HepG2 (cell line): ENCODE measurements at regions not wholly inside any gene's neighbourhood (a gene's known extent, or its start where the extent isn't known, plus 50 kb on each side); places are given as distances from the start of the nearest gene placed in this dataset.
"Not testable (repeated sequence)": the region's sequence is repeated elsewhere in the genome, so short reads cannot be mapped to it uniquely, and the experiment has no call there.

Source experiments
- ATAC-seq: fragments of 200-7000 bp; cut with Tn5 transposase; 3 replicates; pipeline ENCODE4 v1.9.1; 2020; ENCODE audit warnings: mild to moderate bottlenecking, moderate library complexity
- BruUV-seq: library from RNA; stranded (reverse); fragments of 400-500 nt; replicated peaks from 2 replicates; lab custom pipeline; 2021; lab: Mats Ljungman, UMichigan
- CTCF ChIA-PET: fragments of 300-600 bp; formaldehyde crosslinking; extraction: SDS; loops from one replicate; lab custom pipeline; 2021; ENCODE audit warnings: low total read pairs, inconsistent platforms, low intra/inter-chr PET ratio; lab: Yijun Ruan, JAX
- POLR2A ChIA-PET: fragments of 350-600 bp; sonication (Branson Sonifier 250); formaldehyde crosslinking; loops from one replicate; lab custom pipeline; 2020; ENCODE audit warnings: antibody characterized with exemption, inconsistent platforms; lab: Yijun Ruan, JAX
- DNase-seq: peaks from one replicate; pipeline ENCODE4 v3.0.0-alpha.2; 2015; ENCODE audit warnings: low spot score
- FAIRE-seq: peaks from 3 replicates; lab custom pipeline; 2011; peaks lifted over from hg19 to GRCh38; lab: Jason Lieb, UNC
- H2AFZ ChIP-seq: one replicate; pipeline ENCODE4 v1.6.1; 2011; ENCODE audit warnings: low read length, inconsistent platforms
- H3K27ac ChIP-seq: fragments of 300-600 bp; 3 replicates; pipeline ENCODE4 v1.8.0; 2011; ENCODE audit warnings: mixed run types, mild to moderate bottlenecking, mixed read lengths, low read length, inconsistent platforms; ENCODE audit not compliant: insufficient read depth; ENCODE audit errors: extremely low read length
- H3K27me3 ChIP-seq, 2 experiments: fragments of 200-600 bp in 1 of 2; 2 replicates in 1 of 2; 3 replicates in 1 of 2; pipeline versions ENCODE4 v1.6.0 to v1.8.0; 2011; ENCODE audit warnings: low read length in 2 of 2, mild to moderate bottlenecking in 2 of 2, moderate library complexity in 2 of 2, inconsistent platforms in 1 of 2; ENCODE audit not compliant: insufficient read depth in 2 of 2, control insufficient read depth in 1 of 2
- H3K36me3 ChIP-seq, 2 experiments: fragments of 200-600 bp in 1 of 2; replicated peaks in 1 of 2; 2 replicates in 1 of 2; 3 replicates in 1 of 2; pipeline versions ENCODE4 v1.5.1 to v1.8.0; 2011; ENCODE audit warnings: low read length in 2 of 2, inconsistent platforms in 1 of 2; ENCODE audit not compliant: insufficient read depth in 2 of 2, control insufficient read depth in 1 of 2
- H3K4me1 ChIP-seq: 2 replicates; pipeline ENCODE4 v1.5.1; 2012; ENCODE audit warnings: low read length, inconsistent platforms; ENCODE audit not compliant: insufficient read depth
- H3K4me2 ChIP-seq: 2 replicates; pipeline ENCODE4 v1.6.0; 2011; ENCODE audit warnings: low read depth, low read length, inconsistent platforms
- H3K4me3 ChIP-seq, 3 experiments: fragments of 200-600 bp in 1 of 3; sonication (generic), shearing (Covaris generic) in 1 of 3; replicated peaks in 1 of 3; 2 replicates each; pipeline ENCODE4 v1.5.1; 2011 to 2016; ENCODE audit warnings: low read length in 3 of 3, inconsistent platforms in 2 of 3, low read depth in 2 of 3, mild to moderate bottlenecking in 2 of 3, control low read depth in 1 of 3, mixed read lengths in 1 of 3; ENCODE audit not compliant: insufficient read depth in 1 of 3
- H3K79me2 ChIP-seq: one replicate; pipeline ENCODE4 v1.6.1; 2011; ENCODE audit warnings: low read length, inconsistent platforms; ENCODE audit not compliant: insufficient read depth
- H3K9ac ChIP-seq: 2 replicates; pipeline ENCODE4 v1.6.0; 2011; ENCODE audit warnings: mild to moderate bottlenecking, low read depth, low read length, inconsistent platforms; ENCODE audit not compliant: insufficient read depth
- H3K9me3 ChIP-seq: 2 replicates; pipeline ENCODE4 v1.5.1; 2012; ENCODE audit warnings: mild to moderate bottlenecking, low read length
- H4K20me1 ChIP-seq: 2 replicates; pipeline ENCODE4 v1.6.0; 2011; ENCODE audit warnings: inconsistent platforms, mild to moderate bottlenecking, low read length, moderate library complexity; ENCODE audit not compliant: insufficient read depth
- BATF2 ChIP-seq: sonication (generic); formaldehyde crosslinking; IDR thresholded peaks from 2 replicates; pipeline ENCODE4 v1.8.0; 2022; ENCODE audit warnings: mild to moderate bottlenecking, missing genetic modification reagents, moderate library complexity
- EZH2 ChIP-seq: conservative IDR thresholded peaks from 2 replicates; pipeline ENCODE4 v1.6.1; 2012; ENCODE audit warnings: mild to moderate bottlenecking, low read depth, low read length, moderate library complexity
- KAT7 ChIP-seq: IDR thresholded peaks from 2 replicates; pipeline ENCODE4 v1.6.1; 2018; ENCODE audit warnings: borderline replicate concordance, missing compliant biosample characterization
- REL ChIP-seq: sonication (generic); formaldehyde crosslinking; conservative IDR thresholded peaks from 2 replicates; pipeline ENCODE4 v1.8.0; 2022; ENCODE audit warnings: mild to moderate bottlenecking, missing genetic modification reagents, moderate library complexity
- ZBTB39 ChIP-seq: sonication (generic); formaldehyde crosslinking; IDR thresholded peaks from 2 replicates; pipeline ENCODE4 v1.5.0; 2020; ENCODE audit warnings: missing genetic modification reagents
- ZNF512B ChIP-seq: sonication (generic); formaldehyde crosslinking; IDR thresholded peaks from 2 replicates; pipeline ENCODE4 v1.5.1; 2020; ENCODE audit warnings: missing genetic modification reagents, mild to moderate bottlenecking, borderline replicate concordance
- WGBS: methylation state at CpG from one replicate; pipeline ENCODE4 v1.1.6; 2017; ENCODE audit warnings: low lambda C conversion rate; 5-methylcytosine and 5-hydroxymethylcytosine counted together
- in situ Hi-C: cut with HindIII; loops from 2 replicates; pipeline ENCODE4 v1.10.0; 2017; ENCODE audit warnings: low pct_unique_long_range_greater_than_20kb; ENCODE audit not compliant: extremely low pct_ligation_motif_present
- intact Hi-C: fragments of 100-400 bp; cut with micrococcal nuclease; formaldehyde crosslinking; loops from one replicate; pipeline ENCODE4 v1.10.0; 2022; ENCODE audit not compliant: unreplicated experiment

- no peak overlapping the region for H3K27ac ChIP-seq
- FAIRE-seq (no peak), ATAC-seq (no peak), DNase-seq (no peak)
- H3K4me2 ChIP-seq = no peak overlapping the region
- H3K9me3 ChIP-seq = no peaks in the 10 kb centered on the region
- H3K4me1 ChIP-seq = no peaks in the 10 kb centered on the region
- no peaks in the 10 kb centered on the region for H4K20me1 ChIP-seq
- TF ChIP-seq KAT7 (CRISPR knock-in tag) (no peak), BATF2 (CRISPR knock-in tag) (no peak), ZBTB39 (CRISPR knock-in tag) (no peak), REL (no peak), EZH2 (no peak), ZNF512B (CRISPR knock-in tag) (no peak)
- no peaks in the 10 kb centered on the region; a peak in 1 of 5 replicates for H3K27me3 ChIP-seq
- WGBS = 48% methylated on average over 7 of the region's 7 CpGs
- no peak overlapping the region for H2AFZ ChIP-seq
- BruUV-seq = no TSS peak
- in situ Hi-C loops (no loop called here), intact Hi-C loops (no loop called here)
- ChIA-PET POLR2A (no interaction called here), CTCF (no interaction called here)
- no peak overlapping the region for H3K9ac ChIP-seq
- no peaks in the 10 kb centered on the region for H3K79me2 ChIP-seq
- no peak overlapping the region for H3K4me3 ChIP-seq
- H3K36me3 ChIP-seq = no peaks in the 10 kb centered on the region
These were observed 133.4 kb downstream of the HNRNPD start for GRCh38 chr4:82240410-82240809.

GRCh38 chr4:82237142-82237541 is 136.6 kb downstream of the HNRNPD start:
- H3K9ac ChIP-seq, H2AFZ ChIP-seq, intact Hi-C loops, H3K27ac ChIP-seq, H3K4me2 ChIP-seq, H3K9me3 ChIP-seq, H3K4me3 ChIP-seq, ATAC-seq, FAIRE-seq, H4K20me1 ChIP-seq, DNase-seq, POLR2A ChIA-PET, H3K79me2 ChIP-seq, H3K36me3 ChIP-seq, in situ Hi-C loops, CTCF ChIA-PET, H3K27me3 ChIP-seq, BruUV-seq, H3K4me1 ChIP-seq: not testable (repeated sequence)
- 0% methylated on average over 1 of the region's 1 CpG for WGBS
